ENCODE measurements at regions not wholly inside any gene's neighbourhood (a gene's known extent, or its start where the extent isn't known, plus 50 kb on each side); places are given as distances from the start of the nearest gene placed in this dataset.

DNA sequence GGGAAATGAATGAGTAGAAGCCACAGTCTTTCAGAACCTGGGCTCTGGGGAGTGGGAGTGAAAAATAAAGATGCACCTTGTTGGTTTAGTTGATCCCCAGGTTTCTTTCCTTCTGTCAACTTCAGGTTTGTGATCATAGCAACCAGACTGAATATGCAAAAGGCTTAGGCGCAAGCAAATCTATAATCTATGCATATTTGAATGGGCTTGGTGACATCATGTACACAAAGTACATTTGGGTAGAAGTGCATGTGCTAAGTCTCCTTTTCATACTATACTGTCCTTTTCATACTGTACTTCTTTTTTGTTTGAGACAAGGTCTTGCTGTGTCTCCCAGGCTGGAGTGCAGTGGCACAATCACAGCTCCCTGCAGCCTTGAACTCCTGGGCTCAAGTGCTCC lies 132.4 kb upstream of the C2CD4B start:
- DNase-seq (ENCODE audit: low read depth), result no peak
- H3K4me3 ChIP-seq (ENCODE audit: control insufficient read depth, low read depth, low read length), result no peak overlapping the region
- TF ChIP-seq, protein P1, sequence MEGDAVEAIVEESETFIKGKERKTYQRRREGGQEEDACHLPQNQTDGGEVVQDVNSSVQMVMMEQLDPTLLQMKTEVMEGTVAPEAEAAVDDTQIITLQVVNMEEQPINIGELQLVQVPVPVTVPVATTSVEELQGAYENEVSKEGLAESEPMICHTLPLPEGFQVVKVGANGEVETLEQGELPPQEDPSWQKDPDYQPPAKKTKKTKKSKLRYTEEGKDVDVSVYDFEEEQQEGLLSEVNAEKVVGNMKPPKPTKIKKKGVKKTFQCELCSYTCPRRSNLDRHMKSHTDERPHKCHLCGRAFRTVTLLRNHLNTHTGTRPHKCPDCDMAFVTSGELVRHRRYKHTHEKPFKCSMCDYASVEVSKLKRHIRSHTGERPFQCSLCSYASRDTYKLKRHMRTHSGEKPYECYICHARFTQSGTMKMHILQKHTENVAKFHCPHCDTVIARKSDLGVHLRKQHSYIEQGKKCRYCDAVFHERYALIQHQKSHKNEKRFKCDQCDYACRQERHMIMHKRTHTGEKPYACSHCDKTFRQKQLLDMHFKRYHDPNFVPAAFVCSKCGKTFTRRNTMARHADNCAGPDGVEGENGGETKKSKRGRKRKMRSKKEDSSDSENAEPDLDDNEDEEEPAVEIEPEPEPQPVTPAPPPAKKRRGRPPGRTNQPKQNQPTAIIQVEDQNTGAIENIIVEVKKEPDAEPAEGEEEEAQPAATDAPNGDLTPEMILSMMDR (IDR thresholded peaks at IDR 0.05; ENCODE audit: control insufficient read depth, insufficient read depth, low read depth, low read length, missing control alignments), result no peak

DNA sequence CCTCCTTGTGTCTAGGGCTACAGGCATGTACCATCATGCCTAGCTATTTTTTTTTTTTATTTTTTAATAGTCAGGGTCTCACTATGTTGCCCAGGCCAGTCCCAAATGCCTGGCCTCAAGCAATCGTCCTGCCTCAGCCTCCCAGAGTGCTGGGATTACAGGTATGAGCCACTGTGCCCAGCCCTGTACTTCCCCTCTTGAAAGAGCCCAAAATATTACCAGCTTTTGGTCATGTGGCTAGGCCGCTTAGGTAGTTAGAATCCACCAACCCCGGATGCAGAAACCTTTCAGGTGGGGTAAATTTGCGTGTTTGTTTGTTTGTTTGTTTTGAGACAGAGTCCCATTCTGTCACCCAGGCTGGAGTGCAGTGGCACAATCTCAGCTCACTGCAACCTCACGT lies 132.8 kb upstream of the C2CD4B start:
- TF ChIP-seq, protein P1 (IDR thresholded peaks at IDR 0.05; ENCODE audit: control insufficient read depth, insufficient read depth, low read depth, low read length, missing control alignments), result no peak
- no peak overlapping the region for H3K4me3 ChIP-seq (ENCODE audit: control insufficient read depth, low read depth, low read length)
- DNase-seq (ENCODE audit: low read depth), result no peak

DNA sequence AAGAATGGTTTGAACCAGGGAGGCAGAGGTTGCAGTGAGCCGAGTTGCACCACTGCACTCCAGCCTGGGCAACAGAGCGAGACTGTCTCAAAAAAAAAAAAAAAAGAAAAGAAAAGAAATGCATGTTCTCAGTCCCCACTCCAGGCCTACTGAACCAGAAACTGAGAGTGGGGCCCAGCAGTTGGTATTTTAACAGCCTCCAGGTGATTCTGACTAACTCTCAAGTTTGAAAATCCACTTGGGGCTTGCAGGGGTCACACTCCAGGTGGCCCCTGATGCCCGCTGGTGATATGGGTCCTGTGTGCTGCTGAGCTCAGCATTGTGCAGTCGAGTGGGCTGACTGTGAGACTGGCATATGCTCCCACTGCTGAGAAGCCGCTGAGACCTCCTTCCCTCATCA lies 133.7 kb upstream of the C2CD4B start:
- no peak overlapping the region for H3K4me3 ChIP-seq (ENCODE audit: control insufficient read depth, low read depth, low read length)
- DNase-seq (ENCODE audit: low read depth), result no peak
- TF ChIP-seq, protein P1 (IDR thresholded peaks at IDR 0.05; ENCODE audit: control insufficient read depth, insufficient read depth, low read depth, low read length, missing control alignments), result no peak

DNA sequence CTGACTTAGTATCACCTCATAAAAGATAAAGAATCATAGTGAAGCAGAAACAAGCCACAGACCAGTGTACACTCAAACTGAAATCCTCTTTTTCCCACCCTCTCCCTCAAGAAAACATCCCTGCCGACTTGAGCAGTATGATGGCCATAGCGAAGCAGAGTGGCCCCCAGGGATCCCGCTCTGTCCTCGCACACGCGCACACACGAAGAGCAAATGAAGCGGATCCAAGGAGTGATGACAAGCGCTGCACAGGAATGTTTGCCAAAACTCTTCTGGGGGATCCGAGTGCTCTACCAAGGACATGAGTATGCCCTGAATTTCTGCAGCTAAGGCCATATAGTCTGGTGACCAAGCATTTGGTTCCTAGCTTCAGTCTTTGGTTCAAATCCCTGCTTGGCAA lies 134.5 kb upstream of the C2CD4B start:
- DNase-seq (ENCODE audit: low read depth), result no peak
- TF ChIP-seq, protein P1 (IDR thresholded peaks at IDR 0.05; ENCODE audit: control insufficient read depth, insufficient read depth, low read depth, low read length, missing control alignments), result no peak
- no peak overlapping the region for H3K4me3 ChIP-seq (ENCODE audit: control insufficient read depth, low read depth, low read length)

GRCh38 chr15:62301993-62302675 lies 137.0 kb upstream of the C2CD4B start:
- TF ChIP-seq, protein P1 (IDR thresholded peaks at IDR 0.05; ENCODE audit: control insufficient read depth, insufficient read depth, low read depth, low read length, missing control alignments), result no peak
- H3K4me3 ChIP-seq (ENCODE audit: control insufficient read depth, low read depth, low read length), result no peak overlapping the region
- peak; percentile 35 for DNase-seq (ENCODE audit: low read depth)

GRCh38 chr15:62306851-62307504 lies 141.9 kb upstream of the C2CD4B start:
- no peak overlapping the region for H3K4me3 ChIP-seq (ENCODE audit: control insufficient read depth, low read depth, low read length)
- TF ChIP-seq, protein P1 (IDR thresholded peaks at IDR 0.05; ENCODE audit: control insufficient read depth, insufficient read depth, low read depth, low read length, missing control alignments), result peak; percentile 63
- peak; percentile 43 for DNase-seq (ENCODE audit: low read depth)

Measured in AG09309 (cell line).